SK-N-SH (cell line): ENCODE measurements at regions not wholly inside any gene's neighbourhood (a gene's known extent, or its start where the extent isn't known, plus 50 kb on each side); places are given as distances from the start of the nearest gene placed in this dataset.

Experiments
- CHD2 ChIP-seq: fragments of 150-350 bp; IDR thresholded peaks from 2 replicates; pipeline ENCODE4 v1.6.1; 2018; ENCODE audit warnings: low read length; ENCODE audit not compliant: partially characterized antibody
- NRF1 ChIP-seq: IDR thresholded peaks from 2 replicates; pipeline ENCODE4 v1.6.1; 2012; ENCODE audit warnings: low read depth, mild to moderate bottlenecking, low read length
- SIN3A ChIP-seq: IDR thresholded peaks from 2 replicates; pipeline ENCODE4 v1.6.1; 2012; ENCODE audit warnings: low read depth, mild to moderate bottlenecking, low read length, moderate library complexity, borderline replicate concordance
- TCF12 ChIP-seq: IDR thresholded peaks from 2 replicates; pipeline ENCODE4 v1.4.0; 2012
- TF ChIP-seq, protein P1 (sequence below): fragments of 150-350 bp; IDR thresholded peaks from 2 replicates; pipeline ENCODE4 v1.6.1; 2017; ENCODE audit warnings: antibody characterized with exemption, low read length, low read depth, borderline replicate concordance
- TF ChIP-seq, protein P2 (sequence below): IDR thresholded peaks from 2 replicates; pipeline ENCODE4 v1.4.0; 2012; ENCODE audit warnings: low read depth, borderline replicate concordance
- TF ChIP-seq, protein P3 (sequence below): fragments of 200-600 bp; sonication (generic); IDR thresholded peaks from 2 replicates; pipeline ENCODE4 v1.6.1; 2017; ENCODE audit warnings: antibody characterized with exemption, mild to moderate bottlenecking, moderate library complexity

DNA sequence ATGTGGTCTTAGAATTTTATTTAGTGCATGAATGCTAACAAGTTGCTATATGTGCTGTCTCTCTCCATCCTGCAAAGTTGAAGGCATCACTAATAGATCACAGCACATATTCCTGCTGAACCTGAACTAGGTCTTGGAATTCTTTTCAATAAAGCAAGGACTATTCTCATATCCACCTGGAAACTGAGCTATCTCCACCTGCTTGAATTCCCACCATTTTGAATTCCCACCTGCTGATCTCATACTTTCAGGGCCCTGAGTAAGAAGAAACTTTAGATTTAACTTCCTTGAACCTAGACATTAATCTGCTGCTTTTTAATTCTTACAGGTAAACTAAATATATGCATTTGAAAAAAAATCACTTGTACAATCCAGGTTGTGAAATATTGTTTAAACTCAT lies 445.3 kb upstream of the CCL2 start:
- no peak for TF ChIP-seq TCF12
- TF ChIP-seq, protein P1, sequence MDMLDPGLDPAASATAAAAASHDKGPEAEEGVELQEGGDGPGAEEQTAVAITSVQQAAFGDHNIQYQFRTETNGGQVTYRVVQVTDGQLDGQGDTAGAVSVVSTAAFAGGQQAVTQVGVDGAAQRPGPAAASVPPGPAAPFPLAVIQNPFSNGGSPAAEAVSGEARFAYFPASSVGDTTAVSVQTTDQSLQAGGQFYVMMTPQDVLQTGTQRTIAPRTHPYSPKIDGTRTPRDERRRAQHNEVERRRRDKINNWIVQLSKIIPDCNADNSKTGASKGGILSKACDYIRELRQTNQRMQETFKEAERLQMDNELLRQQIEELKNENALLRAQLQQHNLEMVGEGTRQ: no peak
- TF ChIP-seq, protein P2, sequence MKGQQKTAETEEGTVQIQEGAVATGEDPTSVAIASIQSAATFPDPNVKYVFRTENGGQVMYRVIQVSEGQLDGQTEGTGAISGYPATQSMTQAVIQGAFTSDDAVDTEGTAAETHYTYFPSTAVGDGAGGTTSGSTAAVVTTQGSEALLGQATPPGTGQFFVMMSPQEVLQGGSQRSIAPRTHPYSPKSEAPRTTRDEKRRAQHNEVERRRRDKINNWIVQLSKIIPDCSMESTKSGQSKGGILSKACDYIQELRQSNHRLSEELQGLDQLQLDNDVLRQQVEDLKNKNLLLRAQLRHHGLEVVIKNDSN: no peak
- TF ChIP-seq, protein P3, sequence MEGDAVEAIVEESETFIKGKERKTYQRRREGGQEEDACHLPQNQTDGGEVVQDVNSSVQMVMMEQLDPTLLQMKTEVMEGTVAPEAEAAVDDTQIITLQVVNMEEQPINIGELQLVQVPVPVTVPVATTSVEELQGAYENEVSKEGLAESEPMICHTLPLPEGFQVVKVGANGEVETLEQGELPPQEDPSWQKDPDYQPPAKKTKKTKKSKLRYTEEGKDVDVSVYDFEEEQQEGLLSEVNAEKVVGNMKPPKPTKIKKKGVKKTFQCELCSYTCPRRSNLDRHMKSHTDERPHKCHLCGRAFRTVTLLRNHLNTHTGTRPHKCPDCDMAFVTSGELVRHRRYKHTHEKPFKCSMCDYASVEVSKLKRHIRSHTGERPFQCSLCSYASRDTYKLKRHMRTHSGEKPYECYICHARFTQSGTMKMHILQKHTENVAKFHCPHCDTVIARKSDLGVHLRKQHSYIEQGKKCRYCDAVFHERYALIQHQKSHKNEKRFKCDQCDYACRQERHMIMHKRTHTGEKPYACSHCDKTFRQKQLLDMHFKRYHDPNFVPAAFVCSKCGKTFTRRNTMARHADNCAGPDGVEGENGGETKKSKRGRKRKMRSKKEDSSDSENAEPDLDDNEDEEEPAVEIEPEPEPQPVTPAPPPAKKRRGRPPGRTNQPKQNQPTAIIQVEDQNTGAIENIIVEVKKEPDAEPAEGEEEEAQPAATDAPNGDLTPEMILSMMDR: no peak
- TF ChIP-seq CHD2: no peak
- no peak for TF ChIP-seq SIN3A
- no peak for TF ChIP-seq NRF1
